Omental fat pad (tissue), 3 donors: ENCODE measurements at regions not wholly inside any gene's neighbourhood (a gene's known extent, or its start where the extent isn't known, plus 50 kb on each side); places are given as distances from the start of the nearest gene placed in this dataset.
"Not testable (repeated sequence)": the region's sequence is repeated elsewhere in the genome, so short reads cannot be mapped to it uniquely, and the experiment has no call there.

Source experiments
- ATAC-seq: fragments of 150-250 bp; one replicate; pipeline ENCODE4 v1.9.1; 2016; ENCODE audit warnings: mild to moderate bottlenecking, moderate library complexity; ENCODE audit not compliant: low FRiP score
- DNase-seq: peaks from one replicate; pipeline ENCODE4 v3.0.0-alpha.2; 2019; ENCODE audit warnings: low spot score
- TF ChIP-seq, protein P1 (sequence below), 3 donors: fragments of 450-650 bp; IDR thresholded peaks; one replicate each; pipeline ENCODE4 v1.5.1; 2016 to 2017; ENCODE audit warnings: antibody characterized with exemption in 3 of 3, mild to moderate bottlenecking in 3 of 3, moderate library complexity in 2 of 3

DNA sequence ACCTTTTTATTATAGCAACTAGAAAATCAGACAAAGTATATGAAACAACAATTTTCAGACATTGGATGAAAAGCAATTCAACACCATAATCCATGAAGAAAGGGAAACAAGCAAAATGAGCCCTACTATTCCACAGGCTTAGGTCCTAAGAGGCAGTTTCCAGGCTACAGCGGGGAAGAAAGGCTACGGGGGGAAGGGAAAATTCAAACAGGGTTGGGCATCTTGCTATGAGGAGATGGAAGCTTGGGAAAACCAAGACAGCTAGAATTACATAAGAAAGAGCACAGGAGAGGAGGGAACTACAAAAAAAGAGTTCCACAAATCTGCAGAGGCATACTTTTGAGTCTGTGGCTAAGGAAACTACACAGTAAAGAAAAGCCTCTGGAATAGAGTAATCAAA lies 356.0 kb upstream of the CLEC14A start:
- TF ChIP-seq, protein P1, sequence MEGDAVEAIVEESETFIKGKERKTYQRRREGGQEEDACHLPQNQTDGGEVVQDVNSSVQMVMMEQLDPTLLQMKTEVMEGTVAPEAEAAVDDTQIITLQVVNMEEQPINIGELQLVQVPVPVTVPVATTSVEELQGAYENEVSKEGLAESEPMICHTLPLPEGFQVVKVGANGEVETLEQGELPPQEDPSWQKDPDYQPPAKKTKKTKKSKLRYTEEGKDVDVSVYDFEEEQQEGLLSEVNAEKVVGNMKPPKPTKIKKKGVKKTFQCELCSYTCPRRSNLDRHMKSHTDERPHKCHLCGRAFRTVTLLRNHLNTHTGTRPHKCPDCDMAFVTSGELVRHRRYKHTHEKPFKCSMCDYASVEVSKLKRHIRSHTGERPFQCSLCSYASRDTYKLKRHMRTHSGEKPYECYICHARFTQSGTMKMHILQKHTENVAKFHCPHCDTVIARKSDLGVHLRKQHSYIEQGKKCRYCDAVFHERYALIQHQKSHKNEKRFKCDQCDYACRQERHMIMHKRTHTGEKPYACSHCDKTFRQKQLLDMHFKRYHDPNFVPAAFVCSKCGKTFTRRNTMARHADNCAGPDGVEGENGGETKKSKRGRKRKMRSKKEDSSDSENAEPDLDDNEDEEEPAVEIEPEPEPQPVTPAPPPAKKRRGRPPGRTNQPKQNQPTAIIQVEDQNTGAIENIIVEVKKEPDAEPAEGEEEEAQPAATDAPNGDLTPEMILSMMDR (IDR thresholded peaks at IDR 0.05), result no peak

DNA sequence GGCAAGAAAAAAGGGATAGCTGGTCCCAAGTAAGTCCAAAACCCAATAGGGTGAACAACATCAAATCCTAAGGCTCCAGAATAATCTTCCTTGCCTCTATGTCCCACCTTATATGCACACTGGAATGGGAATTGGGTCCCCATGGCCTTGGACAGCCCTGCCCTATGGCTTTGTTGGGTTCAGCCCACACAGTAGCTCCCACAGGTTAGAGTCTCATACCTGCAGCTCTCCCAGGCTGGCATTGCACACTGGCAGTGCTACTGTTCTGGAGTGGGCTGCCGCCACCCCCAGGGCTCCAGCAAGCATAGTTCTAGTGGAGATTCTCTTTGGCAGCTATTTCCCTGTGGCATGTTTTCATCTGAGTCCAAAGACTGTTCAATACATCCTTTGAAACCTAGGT lies 352.4 kb upstream of the CLEC14A start:
- no peak for DNase-seq
- TF ChIP-seq, protein P1 (IDR thresholded peaks at IDR 0.05), result no peak
- no peak for ATAC-seq

More for the DNA sequence above, 356.0 kb upstream of the CLEC14A start:
- DNase-seq (no peak), ATAC-seq (no peak)

DNA sequence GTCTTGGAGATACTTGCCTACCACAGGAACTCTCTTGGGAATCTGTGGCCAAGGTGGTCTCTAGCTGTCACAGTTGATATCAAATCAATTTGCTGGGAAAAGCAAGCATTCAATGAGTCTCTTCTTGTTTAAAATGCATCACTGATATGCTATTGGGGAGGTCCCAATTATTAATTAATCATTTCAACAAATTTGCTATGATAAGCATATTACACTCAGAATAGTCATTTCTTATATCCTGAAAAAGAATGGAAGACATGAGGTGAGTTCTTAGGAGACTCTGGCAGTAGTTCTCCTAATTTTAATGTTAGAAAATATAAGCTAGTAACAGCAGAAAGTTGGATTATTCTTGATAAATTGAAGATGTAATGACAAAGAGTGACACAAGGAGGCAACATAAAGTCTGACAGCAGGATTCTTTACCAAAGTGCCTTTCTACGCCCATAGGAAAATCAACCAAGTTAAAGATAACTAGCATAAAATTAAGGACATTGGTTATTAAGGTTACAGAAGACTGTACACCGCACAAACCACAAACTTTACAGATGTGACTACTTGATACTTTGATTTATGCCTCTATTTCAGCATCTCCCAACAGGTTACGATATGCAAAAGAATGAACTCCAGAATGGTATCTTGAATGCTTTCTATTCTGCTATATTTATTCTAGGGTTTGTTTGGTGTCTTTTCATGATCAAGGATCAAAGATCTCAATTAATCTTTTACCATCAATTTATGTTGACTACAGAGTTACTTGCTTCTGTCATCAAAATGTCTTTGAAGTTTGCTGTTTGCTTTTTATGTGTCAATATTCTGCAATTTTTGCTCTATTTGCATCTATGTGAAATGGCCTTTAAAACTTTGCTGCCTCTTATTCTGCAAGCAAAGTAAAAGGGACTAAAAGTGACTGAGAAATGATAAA lies 349.6 kb upstream of the CLEC14A start:
- ATAC-seq (no peak), DNase-seq (no peak)
- TF ChIP-seq, protein P1 (IDR thresholded peaks at IDR 0.05), result no peak

DNA sequence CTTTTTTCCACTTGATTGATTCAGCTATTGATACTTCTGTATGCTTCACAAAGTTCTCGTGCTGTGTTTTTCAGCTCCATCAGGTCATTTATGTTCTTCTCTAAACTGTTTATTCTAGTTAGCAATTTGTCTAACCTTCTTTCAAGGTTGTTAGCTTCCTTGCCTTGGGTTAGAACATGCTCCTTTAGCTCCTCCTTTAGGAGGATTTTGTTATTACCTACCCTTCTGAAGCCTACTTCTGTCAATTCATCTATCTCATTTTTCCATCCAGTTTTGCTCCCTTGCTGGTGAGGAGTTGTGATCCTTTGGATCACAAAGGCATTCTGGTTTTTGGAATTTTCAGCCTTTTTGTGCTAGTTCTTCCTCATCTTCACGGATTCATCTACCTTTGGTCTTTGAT lies 344.7 kb upstream of the CLEC14A start:
- not testable (repeated sequence) for DNase-seq, ATAC-seq

DNA sequence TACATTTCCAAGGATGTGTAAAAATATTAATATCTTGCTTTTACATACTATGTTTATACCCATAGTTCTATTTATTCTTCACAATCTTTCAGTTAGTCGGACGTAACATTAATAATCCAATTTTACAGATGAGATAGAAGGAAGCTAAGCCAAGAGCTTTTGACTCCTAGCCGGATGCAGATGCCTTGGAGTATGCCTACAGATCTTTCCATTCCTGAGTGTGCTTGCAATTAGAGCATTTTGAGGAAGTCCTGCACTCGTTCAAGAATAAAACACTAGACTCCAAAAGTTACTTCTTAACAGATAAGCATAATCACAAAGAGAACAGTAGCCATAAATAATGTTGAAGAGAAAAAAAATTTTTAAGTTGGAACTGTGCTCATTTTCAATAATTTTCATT lies 337.6 kb upstream of the CLEC14A start:
- DNase-seq (no peak), ATAC-seq (no peak)

DNA sequence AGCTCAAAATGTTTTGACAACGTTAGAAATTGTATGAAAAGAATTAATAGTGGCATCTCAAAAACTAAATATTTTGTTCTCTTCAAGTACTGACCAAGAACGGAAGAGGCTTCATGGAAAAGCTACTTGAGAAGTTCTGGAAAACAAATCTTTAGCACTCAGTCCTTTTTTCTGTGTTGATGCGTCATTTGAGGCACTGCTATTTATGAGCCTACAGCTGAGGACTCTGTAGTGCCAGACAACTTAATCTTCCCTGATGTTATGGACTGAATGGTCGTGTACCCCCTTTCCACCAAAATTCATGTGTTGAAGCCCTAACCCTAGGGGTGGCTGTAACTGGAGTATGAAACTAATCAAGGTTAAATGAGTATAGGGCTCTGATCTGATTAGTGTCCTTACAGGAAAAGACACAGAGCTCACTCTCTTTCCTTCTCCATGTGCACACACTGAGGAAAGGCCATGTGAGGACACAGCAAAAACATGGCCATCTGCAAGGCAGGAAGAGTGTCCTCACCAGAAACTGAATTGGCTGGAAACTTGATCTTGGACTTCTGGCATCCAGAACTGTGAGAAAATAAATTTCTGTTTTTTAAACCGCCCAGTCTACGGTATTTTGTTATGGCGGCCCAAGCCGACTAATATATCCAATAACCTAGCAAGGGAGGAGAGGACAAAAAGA lies 337.0 kb upstream of the CLEC14A start:
- DNase-seq (no peak), ATAC-seq (no peak)
- TF ChIP-seq, protein P1 (IDR thresholded peaks at IDR 0.05), result no peak

More for the DNA sequence above, 337.6 kb upstream of the CLEC14A start:
- TF ChIP-seq, protein P1 (IDR thresholded peaks at IDR 0.05), result no peak

DNA sequence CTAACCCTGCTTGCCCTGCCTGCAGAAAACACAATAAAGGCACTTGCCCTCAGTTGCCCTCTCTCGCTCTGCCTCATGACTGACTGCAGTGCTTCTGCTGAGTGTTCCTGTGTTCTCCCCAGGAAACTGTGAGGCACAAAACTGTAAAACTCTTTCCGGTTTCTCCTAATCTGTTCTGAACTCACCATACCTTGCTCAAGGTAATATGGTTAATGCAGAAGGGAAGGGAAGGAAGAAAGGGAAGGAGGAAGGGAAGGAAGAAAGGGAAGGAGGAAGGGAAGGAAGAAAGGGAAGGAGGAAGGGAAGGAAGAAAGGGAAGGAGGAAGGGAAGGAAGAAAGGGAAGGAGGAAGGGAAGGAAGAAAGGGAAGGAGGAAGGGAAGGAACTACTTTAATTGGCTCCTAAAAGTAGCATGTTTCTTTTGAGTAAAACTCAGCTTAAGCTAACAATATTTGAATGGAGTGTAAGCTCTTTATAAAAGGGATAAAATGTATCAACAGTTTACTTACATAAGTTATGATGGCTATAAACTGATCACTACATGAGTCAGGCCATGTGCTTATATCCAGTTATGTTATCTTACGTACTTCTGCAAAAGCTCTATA lies 334.0 kb upstream of the CLEC14A start:
- ATAC-seq (no peak), DNase-seq (no peak)
- TF ChIP-seq, protein P1 (IDR thresholded peaks at IDR 0.05), result no peak
